CD4-positive, alpha-beta T cell treated with Interleukin-6 at 100 ng/mL for 8 hours (primary cell): ENCODE measurements at regions not wholly inside any gene's neighbourhood (a gene's known extent, or its start where the extent isn't known, plus 50 kb on each side); places are given as distances from the start of the nearest gene placed in this dataset.
"Not testable (repeated sequence)": the region's sequence is repeated elsewhere in the genome, so short reads cannot be mapped to it uniquely, and the experiment has no call there.

Experiments used
- DNase-seq: peaks from one replicate; pipeline ENCODE4 v3.0.0-alpha.2; 2020; ENCODE audit warnings: mixed read lengths, low spot score

DNA sequence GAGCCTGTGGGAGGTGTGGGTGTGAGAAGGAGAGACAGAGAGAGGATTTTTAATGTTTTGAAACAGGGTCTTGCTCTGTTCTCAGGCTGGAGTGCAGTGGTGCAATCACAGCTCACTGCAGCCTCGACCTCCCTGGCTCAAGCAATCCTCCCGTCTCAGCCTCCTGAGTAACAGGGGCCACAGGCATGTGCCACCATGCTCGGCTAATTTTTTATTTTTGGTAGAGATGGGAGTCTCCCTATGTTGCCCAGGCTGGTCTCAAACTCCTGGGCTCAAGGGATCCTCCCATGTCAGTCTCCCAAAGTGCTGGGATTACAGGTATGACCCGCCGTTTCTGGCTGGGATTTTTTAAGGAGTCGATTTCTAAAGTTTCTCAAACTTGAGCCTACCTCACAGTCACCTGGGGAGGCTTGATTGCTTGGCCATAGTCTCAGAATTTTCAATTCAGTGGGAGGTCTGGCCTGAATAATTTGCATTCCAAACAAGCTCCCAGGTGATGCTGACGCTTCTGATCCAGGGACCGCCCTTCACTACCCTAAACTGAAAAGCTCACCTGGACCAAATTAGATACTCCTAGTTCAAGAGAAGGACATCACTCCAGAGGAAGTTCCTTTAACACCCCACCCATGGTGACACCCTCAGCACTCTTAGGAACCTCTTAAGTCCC, 70.8 kb upstream of the SLC1A4 start:
- no peak for DNase-seq

DNA sequence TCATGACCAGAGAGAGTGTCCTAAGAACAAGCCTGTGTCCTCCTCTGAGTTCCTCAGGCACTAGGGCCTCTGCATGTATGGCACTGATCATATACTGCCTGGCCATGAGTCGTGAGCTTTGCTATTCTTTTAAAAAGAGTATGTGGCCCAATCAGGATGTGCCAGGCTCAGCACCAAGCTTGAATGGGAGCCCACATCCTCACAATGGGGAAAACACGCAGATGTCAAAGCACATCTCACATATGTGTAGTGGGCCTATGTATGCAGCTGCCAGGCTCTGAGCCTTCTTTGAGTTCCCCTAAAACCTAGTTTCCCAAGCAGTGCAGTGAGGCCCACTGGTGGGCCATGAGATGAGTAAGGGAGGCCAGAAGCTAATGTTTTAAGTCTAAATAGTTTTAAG, 69.9 kb upstream of the SLC1A4 start:
- DNase-seq, result no peak

DNA sequence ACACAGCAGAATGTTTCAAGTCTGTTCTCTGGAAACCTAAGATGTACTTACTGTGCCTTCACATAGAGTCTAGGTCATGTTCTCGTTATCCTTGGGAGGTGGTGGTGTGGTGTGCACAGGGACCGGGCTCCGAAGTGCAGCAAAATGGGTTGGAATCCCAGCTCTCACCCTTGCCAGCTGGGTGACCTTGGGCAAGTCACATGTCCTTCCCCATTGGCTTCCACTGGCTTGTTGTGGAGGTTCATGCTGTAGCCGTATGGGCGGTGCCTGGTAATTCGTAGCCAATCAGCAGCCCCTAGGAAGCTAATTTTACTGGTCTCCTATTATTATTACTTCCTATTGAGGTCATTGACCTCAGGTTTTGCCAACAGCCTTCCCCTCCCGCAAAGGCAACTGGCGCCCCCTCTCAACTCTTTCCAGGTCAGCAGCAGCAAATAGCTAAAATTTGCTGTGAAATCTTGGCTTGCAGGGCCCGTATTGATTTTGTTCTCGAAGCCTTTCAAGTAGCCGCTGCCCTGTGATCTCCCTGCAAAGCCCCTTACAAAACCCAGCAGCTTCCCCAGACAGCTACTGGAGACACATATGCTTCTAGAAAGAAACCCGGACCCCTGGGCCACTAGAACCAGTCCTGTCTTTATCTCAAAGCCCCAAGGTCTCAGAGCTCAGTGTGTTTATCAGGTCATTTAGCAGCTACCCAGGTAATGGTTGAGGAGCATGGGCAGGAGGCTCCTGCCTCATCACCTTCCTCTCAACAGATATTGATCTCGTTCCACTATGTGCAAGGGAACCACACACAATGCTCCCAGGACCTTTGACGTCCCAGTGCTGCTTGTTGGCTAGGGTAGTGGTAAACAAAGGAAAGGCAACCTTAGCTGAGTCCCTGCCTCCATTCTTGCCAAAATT, 66.5 kb upstream of the SLC1A4 start:
- DNase-seq, result no peak

- DNase-seq, result no peak
These were observed 65.9 kb upstream of the SLC1A4 start for GRCh38 chr2:64923385-64923710.

DNA sequence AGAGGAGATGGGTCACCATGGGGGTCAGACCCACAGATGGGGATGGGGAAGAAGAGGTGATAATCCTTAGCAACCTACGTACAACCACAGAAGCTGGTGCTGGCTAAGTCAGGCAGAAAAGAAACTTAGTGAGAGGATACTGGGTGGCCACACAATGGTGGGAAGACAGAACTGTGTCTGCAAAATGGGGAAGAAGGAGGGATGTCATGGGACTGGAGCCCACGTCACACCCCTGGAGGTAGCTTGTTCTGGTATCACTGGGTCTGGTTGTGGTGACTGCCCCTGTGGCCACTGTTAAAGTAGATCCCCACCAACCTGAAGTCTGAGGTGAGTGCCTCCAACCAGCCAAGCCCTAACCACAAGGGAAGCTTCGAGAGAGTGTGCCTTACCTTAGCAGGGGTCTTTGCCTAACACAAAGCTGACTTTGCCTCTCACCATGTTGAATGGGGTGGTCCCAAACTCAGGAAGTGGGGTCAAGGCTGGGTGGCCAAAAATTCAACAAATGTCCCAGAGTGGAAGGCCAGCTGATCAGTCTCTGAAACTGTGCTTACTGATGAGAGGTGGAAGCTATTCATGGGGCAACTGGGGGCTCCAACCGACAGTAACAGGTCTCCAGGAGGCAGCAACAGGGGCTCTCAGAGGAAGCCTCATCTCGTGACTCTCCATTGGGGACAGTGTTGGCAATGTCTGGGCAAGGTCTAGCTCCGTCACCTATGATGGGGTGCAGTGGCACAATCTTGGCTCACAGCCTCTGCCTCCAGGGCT, 64.8 kb upstream of the SLC1A4 start:
- no peak for DNase-seq

- not testable (repeated sequence) for DNase-seq
These were observed 63.1 kb upstream of the SLC1A4 start for GRCh38 chr2:64925930-64926722.

- DNase-seq, result no peak
These were observed 60.4 kb upstream of the SLC1A4 start for GRCh38 chr2:64928813-64929212.

- no peak for DNase-seq
These were observed 59.9 kb upstream of the SLC1A4 start for GRCh38 chr2:64929333-64929732.

DNA sequence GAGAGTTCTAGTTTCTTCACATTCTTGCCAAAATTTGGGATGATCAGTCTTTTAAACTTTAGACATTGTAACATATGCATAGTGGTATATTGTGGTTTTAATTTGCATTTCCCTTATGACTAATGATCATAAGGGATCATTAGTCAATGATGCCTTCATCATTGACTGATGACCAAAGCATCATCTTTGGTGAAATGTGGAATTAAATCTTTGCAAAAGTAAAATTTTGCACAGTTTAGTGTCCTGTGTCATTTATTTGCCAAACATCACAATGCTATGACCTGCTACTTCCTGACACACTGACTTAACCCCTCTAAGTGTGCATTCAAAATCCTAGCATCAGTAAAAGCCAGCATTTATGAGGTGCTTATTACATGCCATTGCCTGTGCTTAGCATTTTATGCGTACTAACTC, 58.9 kb upstream of the SLC1A4 start:
- DNase-seq, result no peak

GRCh38 chr2:64931246-64932115, 57.7 kb upstream of the SLC1A4 start:
- no peak for DNase-seq

GRCh38 chr2:64932116-64932370, 57.2 kb upstream of the SLC1A4 start:
- no peak for DNase-seq

- no peak for DNase-seq
These were observed 56.6 kb upstream of the SLC1A4 start for GRCh38 chr2:64932371-64933216.

DNA sequence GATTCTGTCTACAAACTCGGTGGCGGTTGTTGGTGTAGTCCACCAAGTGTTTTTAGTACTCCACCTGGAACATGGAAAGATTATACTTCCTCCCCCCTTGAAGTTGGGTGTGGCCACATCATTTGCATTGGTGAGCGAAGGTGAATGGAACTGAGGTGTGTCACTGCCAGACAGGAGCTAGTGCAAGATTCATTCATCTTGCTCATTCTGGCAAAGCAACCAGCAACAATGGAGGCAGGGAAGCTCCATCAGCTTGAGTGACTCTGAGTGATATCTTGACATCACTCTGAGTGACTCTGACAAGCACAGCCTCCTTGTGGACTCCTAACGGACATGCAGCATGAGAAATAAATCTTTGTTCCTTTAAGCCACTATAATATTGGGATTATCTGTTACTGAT, 54.7 kb upstream of the SLC1A4 start:
- no peak for DNase-seq

GRCh38 chr2:64936809-64937208, 52.4 kb upstream of the SLC1A4 start:
- DNase-seq, result no peak

GRCh38 chr2:64937314-64937686, 51.9 kb upstream of the SLC1A4 start:
- not testable (repeated sequence) for DNase-seq

- no peak for DNase-seq
These were observed 51.3 kb upstream of the SLC1A4 start for GRCh38 chr2:64937687-64938491.

DNA sequence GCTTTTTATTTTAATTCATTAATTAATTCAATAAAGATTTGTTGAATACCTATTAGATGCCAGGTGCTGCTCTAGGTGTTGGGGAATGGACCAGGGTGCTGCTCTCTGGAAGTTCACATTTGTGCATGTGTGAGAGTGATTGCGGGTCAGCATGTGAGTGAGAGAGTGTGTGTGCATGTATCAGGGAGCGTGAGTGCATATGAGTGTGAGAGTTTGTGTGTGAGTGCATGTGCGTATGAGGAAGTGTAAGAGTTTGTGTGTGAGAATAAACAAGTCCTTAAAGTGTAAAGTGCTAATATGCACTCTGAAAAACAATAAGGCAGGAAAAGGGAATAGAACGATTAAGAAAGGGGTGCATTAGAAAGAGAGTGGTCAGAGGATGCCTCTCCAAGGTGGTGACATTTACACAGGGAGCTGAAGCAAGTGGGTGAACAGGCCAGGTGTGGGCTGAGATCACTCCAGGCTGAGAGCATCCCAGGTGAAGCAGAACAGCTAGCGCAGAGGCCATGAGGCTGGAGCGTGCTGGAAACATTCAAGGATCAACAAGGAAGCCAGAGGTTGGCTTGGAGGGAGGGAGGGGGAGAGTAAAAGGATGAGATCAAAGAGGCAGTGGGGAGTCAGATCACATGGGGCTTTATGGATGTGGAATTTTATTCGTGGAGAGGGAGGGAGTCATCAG, 50.5 kb upstream of the SLC1A4 start:
- DNase-seq, result no peak

DNA sequence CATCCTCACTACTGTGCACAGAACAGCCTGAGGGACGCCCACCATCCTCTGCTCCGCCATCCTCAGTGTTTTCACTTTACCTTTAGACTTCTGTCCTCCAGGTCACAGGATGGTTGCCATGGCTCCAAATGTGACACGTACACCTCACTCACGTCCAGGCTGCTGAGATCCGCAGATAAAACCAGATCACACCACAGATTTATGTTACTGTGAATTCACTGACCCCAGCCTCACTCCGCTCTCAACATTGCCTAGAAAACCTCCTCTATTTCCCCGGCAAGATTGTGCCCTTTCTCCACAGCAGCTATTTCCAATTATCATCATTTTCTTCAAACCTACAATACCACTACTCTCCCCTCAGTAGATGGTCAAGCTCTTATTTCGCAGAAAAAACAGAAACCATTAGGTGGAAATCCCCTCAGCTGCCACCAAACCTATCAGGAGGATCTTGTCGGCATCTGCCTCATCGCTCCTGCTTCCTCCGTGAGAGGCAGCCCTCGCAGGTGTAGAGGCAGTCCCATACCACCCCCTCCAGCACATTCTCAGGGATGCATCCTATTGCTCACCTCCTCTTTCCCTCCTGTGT, 49.8 kb upstream of the SLC1A4 start:
- DNase-seq, result peak; percentile 14
